CD4-positive, alpha-beta T cell treated with Interleukin-12 subunit alpha and Interleukin-12 subunit beta, for 1 hour (primary cell): ENCODE measurements at regions not wholly inside any gene's neighbourhood (a gene's known extent, or its start where the extent isn't known, plus 50 kb on each side); places are given as distances from the start of the nearest gene placed in this dataset.
"Not testable (repeated sequence)": the region's sequence is repeated elsewhere in the genome, so short reads cannot be mapped to it uniquely, and the experiment has no call there.

ENCODE experiments used
- DNase-seq: peaks from one replicate; pipeline ENCODE4 v3.0.0-alpha.2; 2020

GRCh38 chr2:239594772-239595608 is 194.2 kb upstream of the HDAC4 start:
- DNase-seq: no peak

GRCh38 chr2:239594019-239594771 is 193.4 kb upstream of the HDAC4 start:
- DNase-seq: no peak

GRCh38 chr2:239593455-239593854 is 192.6 kb upstream of the HDAC4 start:
- DNase-seq: no peak

GRCh38 chr2:239592629-239593290 is 191.9 kb upstream of the HDAC4 start:
- DNase-seq: not testable (repeated sequence)

- DNase-seq: no peak
Observed at GRCh38 chr2:239590995-239591915, 190.4 kb upstream of the HDAC4 start.

GRCh38 chr2:239590276-239590675 is 189.5 kb upstream of the HDAC4 start:
- no peak for DNase-seq

- no peak for DNase-seq
Observed at GRCh38 chr2:239589833-239590232, 189.0 kb upstream of the HDAC4 start.

GRCh38 chr2:239589270-239589825 is 188.5 kb upstream of the HDAC4 start:
- DNase-seq: no peak

- DNase-seq: no peak
Observed at GRCh38 chr2:239588451-239589269, 187.8 kb upstream of the HDAC4 start.

GRCh38 chr2:239587841-239588240 is 187.0 kb upstream of the HDAC4 start:
- DNase-seq: no peak

GRCh38 chr2:239587311-239587731 is 186.5 kb upstream of the HDAC4 start:
- DNase-seq: no peak

- no peak for DNase-seq
Observed at GRCh38 chr2:239586651-239587310, 186.0 kb upstream of the HDAC4 start.

- DNase-seq: no peak
Observed at GRCh38 chr2:239585422-239585821, 184.6 kb upstream of the HDAC4 start.

GRCh38 chr2:239584986-239585385 is 184.2 kb upstream of the HDAC4 start:
- DNase-seq: no peak

- no peak for DNase-seq
Observed at GRCh38 chr2:239583879-239584859, 183.3 kb upstream of the HDAC4 start.

- no peak for DNase-seq
Observed at GRCh38 chr2:239583171-239583878, 182.5 kb upstream of the HDAC4 start.

- no peak for DNase-seq
Observed at GRCh38 chr2:239582476-239582875, 181.7 kb upstream of the HDAC4 start.

GRCh38 chr2:239581352-239581901 is 180.6 kb upstream of the HDAC4 start:
- DNase-seq: no peak

GRCh38 chr2:239580199-239580527 is 179.3 kb upstream of the HDAC4 start:
- DNase-seq: no peak
